NCI-H2196 treated with DMSO at 0.1 percent for 48 hours (cell line): ENCODE measurements at regions not wholly inside any gene's neighbourhood (a gene's known extent, or its start where the extent isn't known, plus 50 kb on each side); places are given as distances from the start of the nearest gene placed in this dataset.
"Not testable (repeated sequence)": the region's sequence is repeated elsewhere in the genome, so short reads cannot be mapped to it uniquely, and the experiment has no call there.

ENCODE experiments used
- DNase-seq: peaks from one replicate; lab custom pipeline; 2025; ENCODE audit not compliant: unreplicated experiment; lab: John Stamatoyannopoulos, UW

DNA sequence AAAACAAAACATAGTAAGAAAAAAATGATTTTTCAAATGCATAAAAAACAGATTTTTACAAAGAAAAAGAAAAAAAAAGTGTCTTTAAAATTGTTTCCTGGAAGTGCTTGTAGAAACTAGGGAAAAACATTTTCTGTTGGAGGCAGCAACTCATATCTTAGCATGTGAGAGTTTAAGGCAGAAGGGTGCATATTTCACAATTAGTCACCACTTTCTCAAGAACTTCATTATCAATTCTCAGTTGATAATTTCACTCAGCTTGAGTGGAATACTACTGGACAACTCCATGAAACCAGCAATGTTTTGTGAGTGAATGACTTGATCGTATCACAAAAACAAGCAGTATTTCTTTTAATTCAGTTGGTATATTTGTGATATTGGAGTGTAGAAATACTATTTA lies 508.3 kb upstream of the DAB2 start:
- DNase-seq = no peak

DNA sequence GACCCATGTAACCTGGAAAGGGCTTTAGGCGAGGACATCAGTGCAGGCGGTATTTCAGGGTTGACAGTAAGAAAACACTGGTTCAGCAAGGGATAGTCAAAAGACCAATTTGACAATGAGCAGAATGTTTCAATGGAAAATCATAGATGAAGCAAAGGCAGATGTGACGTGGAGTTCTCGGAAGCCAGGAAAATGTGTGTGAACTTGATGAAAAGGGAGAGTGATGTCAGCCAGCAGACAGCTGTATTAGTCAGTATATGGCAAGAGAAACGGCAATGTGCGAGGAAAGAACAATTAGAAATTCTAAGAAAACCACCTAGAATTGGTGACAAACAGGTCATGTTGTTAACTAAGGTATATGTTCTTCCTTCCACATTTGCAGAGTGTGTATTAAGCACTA lies 503.9 kb upstream of the DAB2 start:
- DNase-seq = no peak

DNA sequence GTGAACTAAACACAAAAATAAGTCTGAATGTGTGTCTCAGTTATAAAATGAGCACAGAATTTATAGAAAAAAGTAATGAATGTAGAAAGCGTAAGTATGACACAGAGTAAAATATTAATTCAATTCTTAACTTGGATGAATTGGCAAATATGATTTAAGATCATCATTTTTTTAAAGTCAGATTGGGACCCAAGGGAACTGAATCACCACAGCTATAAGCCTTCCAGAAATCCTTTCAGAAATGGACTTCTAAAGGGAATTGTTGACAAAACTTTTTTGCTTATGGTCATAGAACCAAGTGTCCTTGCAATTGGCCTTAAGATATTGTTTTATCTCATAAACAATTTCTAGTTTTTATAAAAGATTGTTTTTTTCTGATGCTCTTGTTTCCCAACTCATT lies 495.1 kb upstream of the DAB2 start:
- no peak for DNase-seq

DNA sequence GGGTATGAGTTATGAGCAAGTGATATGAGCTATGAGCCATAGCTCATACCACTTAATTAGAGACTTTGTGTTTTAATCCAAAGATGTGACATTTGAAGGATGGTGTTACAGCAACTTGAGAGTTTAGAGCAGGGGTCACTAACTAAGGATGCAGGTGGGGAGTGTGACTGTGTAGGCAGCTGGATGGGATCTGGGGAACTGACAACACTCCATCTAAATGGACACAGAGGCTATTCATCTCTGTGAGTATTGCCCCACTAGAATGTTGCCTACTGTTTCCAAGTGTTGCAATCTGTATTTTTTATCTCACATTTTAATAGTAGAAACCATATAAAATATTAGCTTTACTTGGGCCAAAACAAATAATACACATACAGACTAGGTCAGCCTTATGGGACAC lies 488.1 kb upstream of the DAB2 start:
- DNase-seq = no peak

DNA sequence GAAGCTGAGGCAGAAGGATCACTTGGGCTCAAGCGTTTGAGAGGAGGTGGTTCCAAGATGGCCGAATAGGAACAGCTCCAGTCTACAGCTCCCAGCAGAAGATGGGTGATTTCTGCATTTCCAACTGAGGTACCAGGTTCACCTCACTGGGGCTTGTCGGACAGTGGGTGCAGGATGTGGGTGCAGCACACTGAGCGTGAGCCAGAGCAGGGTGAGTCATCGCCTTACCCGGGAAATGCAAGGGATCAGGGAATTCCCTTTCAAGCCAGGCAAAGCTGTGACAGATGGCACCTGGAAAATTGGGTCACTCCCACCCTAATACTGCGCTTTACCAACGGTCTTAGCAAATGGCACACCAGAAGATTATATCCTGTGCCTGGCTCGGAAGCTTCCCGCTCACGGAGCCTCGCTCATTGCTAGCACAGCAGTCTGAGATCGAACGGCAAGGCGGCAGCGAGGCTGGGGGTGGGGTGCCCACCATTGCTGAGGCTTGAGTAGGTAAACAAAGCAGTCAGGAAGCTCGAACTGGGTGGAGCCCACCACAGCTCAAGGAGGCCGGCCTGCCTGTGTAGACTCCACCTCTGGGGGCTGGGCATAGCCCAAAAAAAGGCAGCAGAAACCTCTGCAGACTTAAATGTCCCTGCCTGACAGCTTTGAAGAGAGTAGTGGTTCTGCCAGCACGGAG lies 482.6 kb upstream of the DAB2 start:
- not testable (repeated sequence) for DNase-seq

DNA sequence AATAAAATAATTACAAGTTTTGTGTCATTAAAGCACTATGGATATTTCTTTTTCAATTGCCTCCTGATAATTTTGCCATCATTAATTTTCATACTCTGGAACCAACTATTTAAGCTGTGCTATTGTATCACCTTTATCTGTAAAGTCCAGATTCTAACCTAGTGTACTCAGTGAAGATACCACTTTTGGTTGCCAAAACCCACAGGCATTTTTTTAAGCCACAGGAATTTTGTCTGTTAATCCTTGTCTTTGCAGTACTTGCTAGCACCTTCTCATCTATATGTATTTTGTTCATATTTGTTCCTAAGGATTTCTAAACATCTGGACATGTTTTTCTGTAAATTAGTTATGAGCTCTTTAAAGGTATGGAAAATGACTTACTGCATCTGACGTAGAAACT lies 481.4 kb upstream of the DAB2 start:
- DNase-seq = no peak

DNA sequence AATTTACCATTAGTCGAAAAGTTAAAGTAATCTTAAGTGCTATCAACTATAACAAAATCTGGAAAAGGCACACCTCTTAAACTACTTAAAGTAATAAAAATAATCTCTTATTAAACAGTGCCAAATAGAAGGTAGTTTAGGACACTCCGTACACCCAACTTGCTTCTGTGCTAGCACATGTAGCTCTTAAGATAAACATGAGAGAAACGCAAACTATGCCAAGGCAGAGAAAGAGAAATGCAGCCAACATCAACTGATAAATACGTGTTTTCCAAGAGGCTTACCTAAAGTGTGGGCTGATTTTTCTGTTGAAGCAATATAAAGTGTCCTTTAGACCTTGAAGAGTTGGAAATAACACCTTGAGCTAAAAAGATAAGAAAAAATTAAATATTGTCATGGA lies 480.6 kb upstream of the DAB2 start:
- no peak for DNase-seq

DNA sequence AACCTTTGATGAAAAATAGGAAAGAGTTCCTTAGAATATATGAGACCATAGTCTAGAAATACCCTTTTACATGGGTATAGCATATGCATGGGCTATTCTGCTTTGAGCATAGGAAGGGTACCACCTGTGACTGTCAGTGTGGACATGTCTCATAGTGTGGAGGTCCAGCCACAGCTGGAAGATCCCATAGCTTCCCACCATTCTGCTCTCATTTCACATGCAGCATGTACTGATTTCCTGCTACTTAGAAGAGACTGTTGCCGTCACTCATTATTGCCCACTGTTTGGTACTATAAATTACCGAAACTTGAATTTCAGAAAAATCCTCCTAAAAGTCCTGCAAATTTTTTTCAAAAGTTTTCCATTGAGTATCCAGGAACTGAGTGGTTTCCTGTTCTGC lies 477.8 kb upstream of the DAB2 start:
- no peak for DNase-seq

DNA sequence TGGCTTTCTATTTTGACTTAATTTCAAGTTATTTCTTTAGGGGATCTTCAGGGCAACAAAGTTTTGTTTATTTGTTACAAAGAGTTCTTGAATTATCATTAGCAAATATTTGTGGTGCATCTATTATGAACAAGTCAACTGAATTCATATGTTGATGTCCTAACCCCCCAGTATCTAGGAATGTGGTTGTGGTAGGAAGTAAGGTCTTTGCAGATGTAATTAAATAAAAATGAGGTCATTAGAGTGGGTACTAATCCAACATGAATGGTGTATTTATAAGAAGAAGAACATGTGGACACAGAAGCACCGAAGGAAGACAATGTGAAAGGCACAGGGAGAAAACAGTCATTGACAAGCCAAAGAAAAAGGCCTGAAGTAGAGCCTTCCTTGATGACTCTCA lies 474.0 kb upstream of the DAB2 start:
- no peak for DNase-seq

DNA sequence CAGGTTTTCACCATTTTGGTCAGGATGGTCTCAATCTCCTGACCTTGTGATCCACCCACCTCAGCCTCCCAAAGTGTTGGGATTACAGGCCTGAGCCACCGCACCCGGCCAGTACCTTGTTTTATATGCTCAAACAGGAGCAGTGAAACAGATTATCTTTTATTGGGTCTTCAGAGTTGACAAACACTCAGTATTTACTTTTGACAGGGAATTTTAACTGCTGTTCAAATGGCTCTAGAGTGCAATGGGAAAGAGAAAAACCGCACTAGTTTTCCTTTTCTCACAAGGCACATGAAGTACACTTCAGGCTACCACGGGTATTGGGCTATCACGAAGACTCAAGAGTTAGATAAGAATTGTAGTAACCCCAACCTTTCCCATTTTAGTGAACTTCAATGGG lies 471.9 kb upstream of the DAB2 start:
- DNase-seq = no peak

DNA sequence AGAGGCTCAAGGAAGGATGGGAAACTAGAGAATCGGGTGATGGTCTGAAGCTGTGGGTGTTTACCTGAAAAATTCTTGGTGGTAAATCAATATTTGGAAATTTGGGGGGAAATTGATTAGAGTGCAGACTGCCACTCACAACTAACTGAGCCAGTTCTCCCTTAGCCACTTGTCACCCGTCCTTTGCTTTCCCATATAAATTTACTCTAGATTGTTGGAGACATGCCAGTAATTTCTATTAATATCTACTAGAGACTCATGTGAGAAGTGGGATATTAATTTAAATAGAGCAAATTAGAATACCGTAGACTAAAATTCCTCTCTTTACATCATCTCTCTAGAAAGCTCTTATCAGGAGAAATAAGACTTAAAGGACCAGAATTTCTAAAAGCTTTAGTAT lies 471.3 kb upstream of the DAB2 start:
- no peak for DNase-seq

DNA sequence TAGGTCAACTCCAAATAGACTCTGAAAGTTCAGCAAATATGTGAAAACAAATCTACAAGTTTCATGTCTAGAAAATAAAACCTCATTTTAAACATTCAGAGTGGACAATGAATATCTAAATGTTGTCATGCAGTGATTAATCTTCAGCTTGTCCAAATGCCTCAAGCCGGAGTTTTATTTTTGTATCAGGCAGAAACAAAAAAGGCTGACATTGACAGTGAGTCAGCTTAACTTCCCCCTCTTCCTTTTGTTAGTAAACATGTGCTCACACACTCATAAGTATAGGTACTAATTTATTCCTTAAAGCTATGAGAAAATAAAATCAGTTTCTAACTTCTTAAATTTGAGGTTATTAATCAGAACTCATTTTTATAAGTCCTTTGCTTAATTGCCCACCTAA lies 467.9 kb upstream of the DAB2 start:
- no peak for DNase-seq

DNA sequence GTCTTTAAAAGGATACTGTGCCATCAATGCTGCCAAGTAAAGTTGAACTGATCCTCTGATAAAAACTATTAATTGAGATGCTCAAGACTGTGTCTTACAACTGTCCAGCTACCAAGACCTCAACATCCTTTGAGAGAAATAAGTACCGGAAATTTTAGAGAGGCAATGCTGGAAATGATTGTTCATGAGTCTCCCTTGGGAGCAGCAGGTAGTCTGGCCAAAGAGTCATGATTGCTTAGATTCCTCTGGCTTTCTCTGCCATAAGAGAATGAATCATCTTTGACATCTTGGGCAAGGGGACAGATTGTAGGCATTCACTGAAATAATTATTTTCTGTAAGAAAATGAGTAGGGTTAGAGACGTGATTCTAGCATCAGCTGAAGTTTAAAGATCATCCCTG lies 466.6 kb upstream of the DAB2 start:
- DNase-seq = no peak

DNA sequence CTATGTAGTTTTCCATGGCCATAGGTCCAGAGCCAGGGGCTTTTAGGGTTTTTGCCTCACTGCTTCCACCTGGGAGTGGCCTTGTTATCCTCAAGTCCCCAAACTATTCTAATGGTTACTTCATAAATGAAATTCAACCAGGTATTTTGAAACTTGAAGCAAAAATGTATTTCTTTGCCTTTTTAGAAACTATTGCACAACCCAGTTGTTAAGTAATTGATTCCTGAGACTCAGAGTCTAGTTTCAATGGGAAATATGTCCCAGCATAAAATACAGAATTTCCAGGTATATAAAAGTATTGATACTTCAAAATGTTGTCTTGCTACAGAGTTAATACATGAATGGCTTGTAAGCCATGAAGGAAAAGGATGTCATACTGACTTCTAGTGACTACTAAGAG lies 456.2 kb upstream of the DAB2 start:
- DNase-seq = no peak

DNA sequence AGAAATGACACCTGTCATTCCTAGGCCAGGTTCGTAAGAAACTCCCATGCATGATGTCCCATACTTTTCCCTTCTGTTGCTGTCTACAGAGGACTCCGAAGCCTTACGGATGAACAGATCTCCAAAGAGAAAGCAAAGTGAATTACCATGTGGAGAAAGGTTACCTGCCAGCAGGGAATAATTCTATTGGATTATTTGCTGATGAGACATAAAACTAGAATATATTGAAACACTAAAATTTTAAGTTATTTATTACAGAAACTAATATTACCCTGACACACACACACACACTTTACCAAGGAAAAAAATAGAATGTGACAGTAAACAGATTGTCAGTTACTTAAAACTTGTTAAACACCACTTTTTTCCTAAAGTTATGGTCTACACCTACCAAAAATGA lies 452.7 kb upstream of the DAB2 start:
- no peak for DNase-seq

DNA sequence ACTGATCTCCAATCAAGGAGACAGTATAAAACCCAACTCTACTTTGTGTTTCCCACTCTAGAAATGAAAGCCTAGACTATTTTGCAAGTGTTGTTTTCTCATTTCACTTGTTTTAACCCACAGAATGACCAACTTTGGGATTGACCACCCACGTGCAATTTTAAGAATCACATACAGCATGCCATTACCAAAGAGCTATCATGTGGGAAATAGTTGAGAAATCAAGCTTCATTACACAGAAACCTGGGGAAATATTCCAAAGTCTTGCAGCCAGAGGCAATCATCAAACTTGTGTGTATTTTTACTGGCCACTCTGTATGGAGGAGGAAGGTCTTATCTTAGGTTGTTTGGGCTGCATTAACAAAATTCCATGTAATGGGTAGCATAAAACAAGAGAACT lies 451.4 kb upstream of the DAB2 start:
- no peak for DNase-seq

DNA sequence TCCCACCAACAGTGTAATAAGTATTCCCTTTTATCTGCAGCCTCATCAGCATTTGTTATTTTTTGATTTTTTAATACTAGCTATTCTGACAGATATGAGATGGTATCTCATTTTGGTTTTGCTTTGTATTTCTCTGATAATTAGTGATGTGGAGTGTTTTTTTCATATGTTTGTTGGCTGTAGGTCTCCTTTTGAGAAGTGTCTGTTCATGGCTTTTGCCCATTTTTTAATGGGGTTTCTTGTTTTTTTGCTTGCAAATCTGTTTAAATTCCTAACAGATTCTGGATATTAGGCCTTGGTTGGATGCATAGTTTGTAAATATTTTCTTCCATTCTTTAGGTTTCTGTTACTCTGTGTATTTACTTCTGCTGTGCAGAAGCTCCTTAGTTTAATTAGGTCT lies 445.4 kb upstream of the DAB2 start:
- no peak for DNase-seq

DNA sequence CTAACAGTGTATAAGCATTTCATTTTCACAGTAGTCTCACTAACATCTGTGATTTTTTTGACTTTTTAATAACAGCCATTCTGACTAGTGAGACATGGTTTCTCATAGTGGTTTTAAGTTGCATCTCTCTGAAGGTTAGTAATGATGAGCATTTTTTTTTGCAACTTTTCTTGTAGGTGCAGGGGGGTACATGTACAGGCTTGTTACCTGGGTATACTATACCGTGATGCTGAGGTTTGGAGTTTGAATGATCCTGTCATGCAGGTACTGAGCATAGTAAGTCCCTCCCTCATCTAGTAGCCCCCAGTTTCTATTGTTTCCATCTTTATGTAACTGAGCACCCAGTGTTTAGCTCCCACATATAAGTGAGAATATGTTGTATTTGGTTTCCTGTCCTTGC lies 444.6 kb upstream of the DAB2 start:
- DNase-seq = no peak

DNA sequence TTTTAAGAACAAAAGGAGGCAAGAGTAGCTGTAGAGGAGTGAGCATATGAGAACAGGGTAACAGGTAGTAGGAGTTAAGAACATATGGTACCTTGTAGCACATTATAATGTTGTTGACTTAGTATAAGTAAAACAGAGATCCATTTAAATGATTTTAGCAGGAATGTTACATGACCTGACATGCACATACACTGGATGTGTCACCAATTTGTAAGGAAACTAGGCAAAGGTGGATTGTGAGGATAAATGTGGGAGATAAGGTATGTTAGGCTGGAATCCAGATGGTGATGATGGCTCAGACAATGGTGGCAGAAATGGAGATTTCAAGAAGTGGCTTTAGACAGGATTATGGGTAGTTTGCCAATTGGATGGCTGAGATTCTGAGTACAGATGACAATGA lies 443.1 kb upstream of the DAB2 start:
- no peak for DNase-seq

DNA sequence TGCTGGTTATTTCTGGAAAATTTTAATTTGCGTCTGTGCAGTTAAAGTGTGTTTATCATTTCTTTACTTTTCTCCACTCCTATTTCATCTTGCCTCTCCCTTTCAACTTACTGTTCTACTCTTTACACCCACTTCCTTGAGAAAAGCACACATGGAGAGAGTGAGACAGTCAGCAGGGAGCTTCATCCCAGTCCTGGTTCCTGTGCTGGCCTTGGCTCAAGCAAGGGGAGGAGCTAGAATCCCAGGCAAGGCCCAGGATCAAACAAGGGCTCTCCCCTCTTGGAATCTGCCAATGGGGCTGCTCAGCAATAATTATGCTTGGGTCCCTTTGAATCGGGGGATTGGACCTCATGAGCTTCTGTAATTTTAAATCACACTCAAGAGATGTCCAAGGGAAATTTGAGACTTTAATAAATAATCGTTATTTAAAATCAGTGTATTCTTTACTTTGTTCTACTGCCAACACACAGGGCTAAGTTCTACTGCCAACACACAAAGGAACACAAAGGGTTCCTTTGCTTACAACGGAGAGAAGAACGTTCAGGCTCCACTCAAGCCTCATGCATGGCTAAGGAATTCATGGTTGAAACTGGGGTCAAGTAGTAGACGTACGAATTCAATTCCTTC lies 439.3 kb upstream of the DAB2 start:
- no peak for DNase-seq

DNA sequence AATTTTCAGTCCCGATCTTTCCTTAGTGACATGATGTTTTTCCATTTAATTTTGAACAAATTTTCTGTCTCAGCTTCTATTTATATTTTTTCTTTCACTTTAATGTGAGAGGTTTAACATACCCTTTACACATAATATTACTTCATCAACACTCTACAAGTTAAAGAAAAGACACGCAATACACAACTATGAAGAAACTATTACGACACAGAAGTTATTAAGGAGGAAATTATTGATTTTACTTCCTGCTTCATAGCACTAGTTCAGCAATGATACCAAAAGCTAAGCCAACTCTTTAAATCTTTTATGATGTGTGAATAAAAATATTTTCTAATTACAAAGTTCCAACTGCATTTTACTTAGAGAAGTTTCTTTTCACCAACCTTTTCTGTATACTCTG lies 432.3 kb upstream of the DAB2 start:
- no peak for DNase-seq

DNA sequence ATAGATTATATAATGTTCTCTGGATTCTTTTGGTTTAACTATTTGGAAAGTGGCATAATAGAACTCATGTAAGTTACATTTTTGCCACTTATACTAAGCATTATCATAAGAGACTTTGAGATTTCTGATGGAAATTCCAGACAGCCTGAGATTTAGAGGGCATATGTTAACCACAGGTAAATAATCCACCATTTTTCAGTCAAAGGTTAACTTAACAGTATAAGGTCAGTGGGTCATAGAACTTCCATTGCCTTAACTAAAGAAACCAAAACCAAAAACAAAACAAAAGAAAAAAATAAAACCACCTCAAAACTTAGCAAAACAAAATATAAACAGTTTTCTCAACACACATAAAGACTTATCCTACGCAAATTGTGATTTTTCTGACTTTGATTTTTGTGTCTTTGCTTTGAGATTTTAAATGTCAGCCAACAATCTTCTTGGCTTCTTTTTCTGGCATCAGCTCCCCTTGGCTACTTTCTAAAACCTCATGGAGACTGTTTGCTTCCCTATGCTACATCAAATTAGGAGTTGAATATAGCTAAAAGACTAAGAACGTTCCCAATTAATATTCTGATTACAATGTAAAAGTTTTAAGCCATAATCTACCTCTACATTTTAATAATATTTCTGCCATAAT lies 430.1 kb upstream of the DAB2 start:
- DNase-seq = no peak

DNA sequence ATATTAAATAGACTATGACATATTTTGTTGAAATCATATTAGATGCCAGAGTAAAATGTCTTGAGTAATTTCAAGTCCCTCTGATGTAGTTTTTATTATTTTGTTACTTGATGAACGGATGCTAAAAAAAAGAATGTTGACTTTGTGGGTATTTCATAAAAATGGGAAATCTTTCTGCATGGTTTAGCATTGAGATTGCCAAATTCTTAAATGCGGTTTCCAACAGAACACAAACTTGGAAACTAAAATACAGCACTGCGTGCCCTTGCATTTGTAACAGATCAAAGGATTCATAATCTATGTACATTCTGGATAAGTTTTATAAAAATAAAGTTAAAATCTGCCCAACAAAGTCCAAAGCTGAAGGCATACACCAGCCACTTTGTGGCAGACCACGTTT lies 425.5 kb upstream of the DAB2 start:
- DNase-seq = no peak
